HG03045 (cell line): ENCODE measurements at regions not wholly inside any gene's neighbourhood (a gene's known extent, or its start where the extent isn't known, plus 50 kb on each side); places are given as distances from the start of the nearest gene placed in this dataset.

Experiments
- ATAC-seq: cut with Tn5 transposase; IDR thresholded peaks from one replicate; pipeline ENCODE4 v1.9.1; 2021; ENCODE audit warnings: mild to moderate bottlenecking, moderate library complexity; ENCODE audit not compliant: unreplicated experiment

DNA sequence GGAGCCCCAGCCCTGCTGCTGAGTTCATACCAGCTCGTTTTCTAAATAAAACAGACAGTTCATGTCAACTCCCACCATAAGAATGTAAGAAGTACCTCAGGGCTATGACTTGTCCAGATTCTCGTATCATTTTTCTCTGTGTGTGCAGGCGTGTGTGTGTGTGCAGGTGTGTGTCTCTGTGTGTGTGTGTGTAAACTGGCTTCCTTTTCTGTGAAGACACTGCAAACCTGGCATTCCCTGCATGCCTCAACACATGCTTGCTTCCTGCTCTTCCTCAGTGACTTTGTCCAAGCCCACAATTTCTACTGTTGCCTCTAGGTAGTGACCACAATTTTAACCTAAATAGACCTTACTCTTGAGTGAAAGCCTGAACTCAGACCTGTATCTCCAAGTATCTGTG, 879.0 kb downstream of the SLC4A3 start:
- no peak for ATAC-seq

DNA sequence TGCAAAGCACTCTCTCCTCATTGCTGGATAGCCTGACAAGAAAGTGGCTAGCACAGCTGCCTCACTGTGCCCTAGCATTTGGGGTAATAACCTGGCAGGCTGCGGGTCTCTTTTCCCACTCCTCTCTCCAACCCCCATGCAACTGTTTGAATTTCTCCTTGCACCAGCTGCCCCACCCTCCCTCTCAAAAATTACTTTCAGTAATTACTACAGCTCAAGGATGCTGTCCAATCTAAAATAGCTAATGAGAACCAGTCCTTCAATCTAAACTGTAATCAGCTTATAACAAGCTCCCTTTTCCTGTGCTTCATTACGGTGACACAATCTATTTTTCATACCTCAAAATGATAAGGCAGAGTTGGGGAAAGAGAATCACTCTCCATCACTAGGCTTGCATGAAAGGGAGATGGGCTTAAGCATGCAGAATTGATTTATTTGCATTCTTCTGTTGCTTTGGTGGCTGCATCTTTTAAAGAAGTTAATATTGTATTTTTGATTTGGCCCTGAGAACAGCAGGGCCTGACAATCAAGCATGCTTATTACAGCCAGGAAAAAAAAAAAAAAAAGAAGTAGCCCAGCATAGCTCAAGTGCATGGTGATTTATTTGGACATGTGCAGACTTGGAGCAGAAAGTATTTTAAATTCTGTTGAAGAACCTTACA, 881.8 kb downstream of the SLC4A3 start:
- ATAC-seq = no peak

DNA sequence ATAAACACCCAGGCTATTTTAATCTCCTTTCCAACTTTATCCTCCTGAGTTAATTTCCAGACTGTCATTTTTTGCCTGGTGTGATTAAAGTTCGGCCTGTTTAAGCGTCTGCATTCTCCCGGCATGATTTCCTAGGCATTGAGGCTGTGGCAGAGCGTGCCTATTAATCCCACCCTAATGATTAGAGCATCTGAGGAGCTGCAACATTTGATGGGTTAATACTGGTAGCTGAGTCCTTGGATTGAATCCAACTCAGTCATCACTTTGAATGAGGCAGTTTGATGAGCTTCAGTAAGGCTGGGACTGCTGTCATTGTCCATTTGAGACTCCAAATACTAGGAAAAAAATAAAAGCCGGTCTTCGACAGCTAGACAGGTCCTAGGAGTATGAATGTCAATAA, 882.5 kb downstream of the SLC4A3 start:
- ATAC-seq = no peak

DNA sequence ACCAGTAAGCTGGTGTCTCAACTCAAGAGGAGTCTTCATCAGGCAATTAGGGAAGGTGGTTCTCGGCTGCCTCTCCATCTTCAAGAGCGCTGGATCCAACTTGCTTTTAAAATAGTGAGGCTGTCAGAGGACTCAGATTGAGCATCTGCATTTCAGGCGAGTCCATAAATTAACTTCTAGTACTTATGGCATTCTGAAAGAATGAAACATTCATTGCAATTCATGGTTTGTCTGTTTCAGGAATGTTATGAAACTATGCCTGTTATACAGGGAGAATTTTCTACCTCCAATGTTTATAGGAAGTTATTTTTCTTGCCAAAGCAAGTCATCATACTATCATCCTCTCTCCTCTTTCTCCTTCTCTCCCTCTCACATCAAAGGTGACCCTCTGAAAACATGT, 883.2 kb downstream of the SLC4A3 start:
- no peak for ATAC-seq

DNA sequence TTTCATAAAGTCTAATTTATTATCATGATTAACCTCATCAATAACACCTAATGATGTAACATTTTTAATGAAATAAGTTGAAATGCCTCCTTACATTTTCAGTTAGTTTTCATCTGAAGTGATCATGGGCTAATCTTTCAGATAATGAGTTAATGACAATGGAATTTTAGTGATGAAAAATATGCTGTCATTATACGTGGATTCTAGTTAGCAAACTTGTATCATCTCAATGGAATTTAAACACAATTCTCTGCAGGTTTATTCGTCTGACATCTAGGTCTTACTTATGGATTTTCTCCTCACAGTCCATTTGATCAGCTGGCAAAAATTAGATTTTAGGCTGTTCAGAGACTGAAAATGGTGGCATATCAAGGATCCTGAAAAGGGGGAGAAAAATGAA, 885.0 kb downstream of the SLC4A3 start:
- no peak for ATAC-seq

DNA sequence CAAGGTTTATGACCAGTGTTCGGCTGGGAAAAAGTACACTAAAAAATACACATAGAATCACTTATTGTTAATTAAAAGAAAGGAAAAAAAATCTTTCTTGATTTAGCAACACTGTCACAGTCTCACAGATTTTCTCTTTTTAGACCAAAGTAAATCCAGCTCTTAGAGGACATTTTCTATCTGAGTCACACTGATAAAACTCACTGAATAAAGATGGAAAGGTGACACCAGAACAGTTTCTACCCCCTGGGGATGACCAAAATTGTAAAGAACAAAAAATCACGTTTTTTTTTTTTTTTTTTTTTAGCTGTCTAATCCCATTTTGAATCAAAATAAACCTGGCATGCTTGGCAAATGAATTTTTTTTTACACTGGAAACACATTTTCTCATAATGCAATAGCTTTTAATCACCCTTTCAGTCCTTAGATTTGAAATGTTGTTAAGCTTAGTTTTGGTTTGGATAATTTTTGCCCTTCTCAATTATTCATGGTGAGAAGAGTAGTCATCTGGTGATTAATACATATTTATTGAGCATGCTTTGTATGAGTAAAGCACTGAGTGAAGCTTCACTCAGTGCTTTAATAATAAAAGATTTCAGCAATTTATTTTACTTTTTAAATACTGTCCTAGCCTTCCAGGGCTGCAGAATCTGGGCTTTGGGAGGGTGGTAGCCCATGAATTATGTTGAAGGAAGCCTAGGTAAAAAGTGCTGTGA, 886.3 kb downstream of the SLC4A3 start:
- no peak for ATAC-seq

DNA sequence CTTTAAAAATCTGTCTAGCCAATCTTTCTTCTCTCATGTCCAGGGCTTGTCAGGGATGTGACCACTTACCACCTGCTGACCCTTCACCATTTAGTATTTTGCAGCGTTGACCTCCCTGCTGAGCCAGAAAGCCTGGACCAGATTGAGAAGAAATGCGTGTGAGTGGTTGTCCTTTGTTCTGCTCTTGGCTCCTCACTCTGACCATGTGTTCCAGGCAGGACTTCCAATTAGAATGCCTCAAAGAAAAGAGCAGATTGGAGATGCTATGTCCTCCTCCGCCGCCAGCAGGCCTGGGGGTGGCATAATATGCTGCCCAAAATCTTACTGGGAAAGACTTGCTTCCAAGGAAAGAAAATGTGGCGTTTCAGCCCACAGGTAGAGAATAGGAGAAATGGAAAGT, 894.1 kb downstream of the SLC4A3 start:
- ATAC-seq = no peak

DNA sequence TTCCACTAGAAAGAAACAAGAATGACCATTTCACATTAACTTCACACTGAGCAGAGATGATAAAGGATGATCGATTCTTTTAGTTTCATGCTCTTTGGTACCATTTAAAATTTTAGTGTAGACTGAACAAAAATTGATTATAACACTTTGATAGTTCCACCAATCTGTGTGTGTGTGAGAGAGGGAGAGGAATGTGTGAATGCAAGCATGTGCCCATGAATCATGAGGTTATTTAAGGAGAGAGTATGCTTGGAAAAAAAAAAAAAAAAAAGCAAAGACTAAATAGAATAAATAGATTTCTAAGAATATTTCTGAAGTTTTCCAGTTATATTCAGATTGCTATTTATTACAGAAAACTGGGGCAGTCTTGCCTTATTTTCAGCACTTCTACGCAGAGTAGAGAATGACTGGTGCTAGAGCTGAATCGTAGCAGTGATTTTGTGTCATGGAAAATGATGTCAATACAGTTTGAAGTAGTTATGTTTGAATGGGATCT, 900.8 kb downstream of the SLC4A3 start:
- ATAC-seq = no peak

DNA sequence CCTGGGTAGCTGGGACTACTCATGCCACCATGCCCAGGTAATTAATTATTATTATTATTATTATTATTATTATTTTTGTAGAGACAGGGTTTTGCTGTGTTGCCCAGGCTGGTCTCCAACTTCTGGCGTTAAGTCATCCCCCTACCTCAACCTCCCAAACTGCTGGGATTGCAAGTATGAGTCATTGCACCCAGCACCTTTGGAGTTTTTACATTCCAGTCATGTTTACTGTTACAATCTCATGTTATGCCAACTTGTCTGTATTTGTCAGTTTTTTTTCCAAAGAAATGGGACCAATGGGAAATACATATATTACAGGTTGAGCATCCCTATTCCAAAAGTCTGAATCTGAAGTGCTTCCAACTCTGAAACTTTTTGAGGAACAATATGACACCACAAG, 903.8 kb downstream of the SLC4A3 start:
- ATAC-seq = no peak

DNA sequence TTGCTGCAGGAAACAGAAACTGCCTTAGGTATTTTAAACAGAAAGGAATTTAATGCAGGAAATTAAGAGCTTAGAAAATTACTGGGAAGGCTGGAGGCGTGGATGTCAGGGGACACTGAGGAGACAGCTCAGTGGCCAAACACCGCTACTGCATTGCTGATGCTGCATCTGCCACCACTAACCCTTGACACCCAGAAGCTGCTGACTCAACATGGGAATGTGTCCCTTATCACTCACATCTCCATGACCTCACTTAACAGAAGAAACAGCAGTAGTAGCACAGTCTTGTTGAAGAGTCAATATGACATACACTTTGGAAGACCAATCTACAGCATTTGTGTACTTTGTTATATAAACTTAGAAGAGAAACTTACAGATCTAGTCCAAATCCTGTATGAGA, 906.1 kb downstream of the SLC4A3 start:
- no peak for ATAC-seq

DNA sequence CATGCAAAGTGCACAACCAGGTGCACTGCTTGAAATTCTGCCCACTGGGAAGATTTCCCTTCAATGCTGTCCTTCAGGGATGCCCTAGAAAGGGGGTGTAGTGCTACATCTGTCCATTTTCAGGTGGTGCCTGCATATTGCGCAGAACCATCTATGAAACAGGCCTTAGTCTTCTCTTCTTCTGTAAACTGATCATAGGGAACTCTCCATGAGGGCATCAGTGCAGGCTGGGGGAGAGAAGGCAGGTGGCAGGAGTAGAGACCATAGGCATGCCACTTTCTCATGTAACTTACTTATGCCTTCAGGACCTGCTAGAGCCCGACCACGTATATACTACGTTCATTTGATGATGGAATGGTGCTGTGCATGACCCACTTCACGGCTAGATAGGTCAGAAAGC, 912.1 kb downstream of the SLC4A3 start:
- no peak for ATAC-seq

DNA sequence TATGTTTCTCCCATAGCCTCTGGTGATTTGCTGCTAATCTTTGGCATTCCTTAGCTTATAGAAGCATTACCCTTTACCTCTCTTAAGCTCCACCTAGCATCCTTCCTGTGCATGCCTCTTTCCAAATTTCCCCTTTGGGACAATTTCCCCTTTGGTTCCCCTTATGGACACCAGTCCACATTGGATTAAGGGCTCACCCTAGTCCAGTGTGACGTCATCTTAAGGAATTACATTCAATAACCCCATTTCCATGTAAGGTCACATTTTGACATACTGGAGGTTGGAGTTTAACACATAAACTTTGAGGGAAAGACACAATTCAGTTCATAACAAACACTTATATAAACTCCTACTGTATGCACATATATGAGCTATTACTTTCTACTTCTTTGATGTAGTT, 916.6 kb downstream of the SLC4A3 start:
- no peak for ATAC-seq

DNA sequence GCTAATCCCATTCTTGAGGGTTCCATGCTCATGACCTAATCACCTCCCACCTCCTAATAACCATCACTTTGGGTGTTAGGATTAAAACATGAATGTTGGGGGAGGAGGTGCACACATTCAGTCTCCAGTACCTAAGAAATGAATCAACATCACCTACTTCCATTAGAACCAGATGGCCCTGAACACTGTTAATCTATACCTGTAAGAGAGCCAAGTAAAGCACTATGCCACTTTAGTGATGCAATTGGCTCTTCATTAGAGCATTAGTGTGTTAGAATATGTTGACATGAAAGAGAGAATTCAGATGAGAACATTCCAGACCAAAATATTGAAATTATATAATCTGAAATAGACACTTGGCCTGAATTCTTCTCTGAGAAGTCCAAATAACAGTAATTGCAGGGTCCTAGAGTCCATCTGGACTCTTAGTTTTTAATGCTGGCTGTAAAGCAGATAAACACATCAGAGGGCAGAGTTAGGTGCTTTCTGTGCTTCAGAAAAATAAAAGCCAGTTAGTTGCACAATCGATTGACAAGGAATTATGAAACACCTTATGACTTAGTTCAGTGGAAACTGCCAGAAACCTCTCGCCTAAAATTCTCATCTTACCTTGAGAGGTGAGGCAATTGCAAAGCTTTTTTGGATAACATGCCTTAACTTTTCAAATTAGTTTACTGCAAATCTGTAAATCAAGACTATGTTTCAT, 923.7 kb downstream of the SLC4A3 start:
- no peak for ATAC-seq

DNA sequence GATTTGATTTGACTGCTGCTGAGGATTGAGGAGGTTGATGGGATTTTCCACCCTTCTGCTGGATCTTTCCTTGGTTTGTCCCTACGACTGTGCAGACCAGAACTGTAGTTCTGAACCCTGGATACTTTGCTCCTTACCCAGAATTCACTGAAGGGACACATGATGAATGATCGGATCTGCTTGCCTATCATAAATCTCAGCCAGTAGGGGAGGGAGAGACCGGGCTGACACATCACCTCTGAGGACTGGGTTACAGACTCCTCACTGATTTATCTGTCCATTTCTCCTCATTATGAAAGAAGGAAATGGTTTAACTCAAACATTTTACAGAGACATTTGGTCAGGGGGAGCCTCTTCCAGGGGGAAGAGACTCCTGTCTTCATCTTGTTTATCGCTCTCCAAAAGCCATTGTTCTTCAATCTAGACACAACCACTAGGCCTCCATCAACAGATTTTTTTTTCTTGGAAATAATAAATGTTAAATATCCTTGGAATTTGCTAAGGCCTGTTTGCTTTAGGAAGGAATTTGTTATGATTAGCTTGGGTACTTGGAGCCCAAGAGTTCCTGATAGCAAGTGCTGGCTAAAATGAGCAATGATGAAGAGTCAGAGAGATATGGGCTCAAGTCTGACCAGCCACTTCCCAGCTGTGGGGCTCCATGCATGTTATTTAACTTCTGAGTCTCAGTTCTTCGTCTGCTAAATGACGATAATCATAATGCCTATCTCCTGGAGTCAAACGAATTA, 925.5 kb downstream of the SLC4A3 start:
- ATAC-seq = no peak

DNA sequence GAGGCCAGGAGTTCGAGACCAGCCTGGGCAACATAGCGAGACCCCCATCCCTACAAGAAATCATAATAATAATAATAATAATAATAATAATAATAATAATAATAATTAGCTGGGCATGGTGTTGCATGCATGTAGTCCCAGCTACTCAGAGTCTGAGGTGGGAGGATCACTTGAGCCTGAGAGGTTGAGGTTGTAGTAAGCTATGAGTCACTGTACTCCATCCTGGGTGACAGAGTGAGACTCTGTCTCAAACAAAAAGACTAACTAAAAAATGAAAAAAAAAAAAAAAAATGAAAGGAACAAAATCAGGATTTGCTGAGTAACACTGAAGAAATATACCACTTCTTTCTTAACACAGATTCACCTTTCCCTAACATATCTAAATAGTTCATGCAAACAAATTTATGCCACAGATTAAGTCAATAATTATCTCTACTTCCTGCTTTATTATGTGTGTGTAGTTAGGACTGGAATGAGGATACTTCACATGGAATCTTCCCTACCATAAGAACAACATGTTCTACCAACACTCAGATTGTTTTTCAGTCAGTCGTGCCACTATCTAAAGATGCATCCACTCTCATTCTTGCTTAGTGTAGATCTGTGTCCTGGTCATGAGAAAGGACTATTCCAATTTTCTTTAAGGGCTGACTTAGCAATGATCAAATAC, 928.7 kb downstream of the SLC4A3 start:
- no peak for ATAC-seq

DNA sequence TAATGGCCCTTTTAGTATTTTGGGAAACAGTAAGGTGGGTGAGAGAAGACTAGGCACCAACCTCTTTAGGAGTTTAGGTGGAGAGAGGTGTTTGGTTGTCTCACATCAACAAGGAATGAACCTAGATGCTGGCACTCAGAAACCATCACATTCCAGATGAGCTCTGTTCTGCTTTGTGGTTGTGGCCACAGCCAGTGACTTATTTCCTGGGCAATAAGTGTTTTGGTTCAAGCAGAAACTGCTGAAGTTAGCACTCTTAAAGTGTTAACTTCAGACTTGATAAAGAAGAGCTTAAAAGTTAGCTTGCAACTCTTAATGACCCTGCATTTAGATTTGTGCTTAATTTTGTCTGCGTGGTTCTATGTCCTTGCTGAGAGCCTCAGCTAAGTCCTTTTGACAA, 929.2 kb downstream of the SLC4A3 start:
- ATAC-seq = no peak

DNA sequence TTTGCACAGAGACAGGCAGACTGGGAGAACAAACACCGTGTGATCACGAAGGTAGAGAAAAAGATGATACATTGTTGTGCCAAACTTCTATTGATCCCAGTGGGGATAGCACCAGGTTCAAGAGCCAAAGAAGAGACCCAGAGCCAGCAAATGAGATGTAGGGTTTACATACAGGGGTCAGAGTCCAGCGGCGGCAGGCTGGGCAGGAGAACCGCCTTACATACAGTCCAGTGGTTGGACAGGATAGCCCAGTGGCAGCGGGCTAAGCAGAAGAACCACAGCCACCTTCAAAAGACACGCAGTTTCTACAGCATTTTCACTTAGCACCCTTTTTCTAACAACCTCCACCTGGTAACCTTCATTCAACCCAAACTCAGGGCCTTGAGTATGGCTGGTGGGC, 932.8 kb downstream of the SLC4A3 start:
- ATAC-seq = no peak

DNA sequence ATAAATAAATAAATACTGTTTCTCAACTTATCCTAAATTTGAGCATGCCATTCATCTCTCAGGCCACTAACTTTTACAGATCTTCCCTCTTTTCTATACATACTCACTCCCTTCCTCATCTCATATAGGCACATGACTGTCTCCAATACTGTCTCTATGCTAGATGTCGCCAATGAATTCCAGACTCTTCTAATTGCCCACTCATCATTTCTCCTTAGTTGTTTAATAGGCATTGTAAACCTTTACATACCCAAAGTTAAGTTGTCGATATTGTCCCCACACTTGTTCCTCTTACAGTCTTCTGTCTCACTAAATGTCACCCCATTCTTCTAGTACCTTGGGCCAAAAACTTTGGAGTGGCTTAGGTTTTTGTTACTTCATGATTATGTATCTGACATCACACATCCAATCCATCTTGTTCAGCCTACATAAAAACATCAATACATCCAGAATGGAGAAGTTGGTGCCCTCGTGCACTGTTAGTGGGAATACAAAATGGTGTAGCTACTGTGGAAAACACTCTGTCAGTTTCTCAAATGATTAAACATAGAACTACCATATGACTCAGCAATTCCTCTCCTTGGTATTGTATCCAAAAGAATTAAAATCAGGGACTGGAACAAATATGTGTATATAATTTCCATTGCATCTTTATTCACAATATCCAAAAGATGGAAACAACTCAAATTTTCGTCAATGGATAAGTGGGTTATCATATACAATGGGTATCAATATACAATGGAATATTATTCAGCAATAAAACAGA, 935.1 kb downstream of the SLC4A3 start:
- ATAC-seq = no peak

DNA sequence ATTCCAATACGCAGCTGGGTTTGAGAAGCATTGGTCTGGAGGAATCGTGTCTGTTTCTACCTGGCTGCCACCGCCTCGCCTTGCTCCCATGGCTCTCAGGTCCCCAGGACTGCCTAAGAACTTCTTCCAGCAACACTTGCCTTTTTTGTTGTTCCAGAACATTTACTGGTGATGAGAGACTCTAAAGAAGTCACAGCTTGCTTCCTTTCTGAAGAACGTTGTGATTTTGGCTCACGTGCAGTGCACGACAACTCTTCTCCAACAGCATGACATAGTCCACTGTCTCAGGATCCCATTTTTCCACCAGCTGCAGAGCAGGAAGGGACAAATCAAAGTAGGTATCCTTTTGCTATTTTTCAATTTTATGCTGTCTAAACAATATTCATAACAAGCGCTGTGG, 940.9 kb downstream of the SLC4A3 start:
- ATAC-seq = no peak
